ENCODE measurements at regions not wholly inside any gene's neighbourhood (a gene's known extent, or its start where the extent isn't known, plus 50 kb on each side); places are given as distances from the start of the nearest gene placed in this dataset.

GRCh38 chr20:50341880-50342637 is 151.4 kb downstream of the CEBPB start:
- FAIRE-seq (no peak), ATAC-seq (no peak), DNase-seq (ENCODE audit: extremely low read depth in 1 of 4, low spot score in 3 of 4) (no peak)
- Histone ChIP-seq H3K9me3 (replicated peaks; ENCODE audit: control insufficient read depth, insufficient read depth, low read depth, low read length) (no peaks in the 10 kb centered on the region), H3K79me2 (ENCODE audit: control insufficient read depth, insufficient read depth, low read length) (no peaks in the 10 kb centered on the region), H3K9ac (ENCODE audit: insufficient read depth in 1 of 2, low read depth in 2 of 2, low read length in 2 of 2) (no peak overlapping the region), H3K27me3 (ENCODE audit: control insufficient read depth in 2 of 2, insufficient read depth in 2 of 2, low read length in 2 of 2) (no peaks in the 10 kb centered on the region), H3K27ac (ENCODE audit: extremely low read depth, low read depth, low read length) (no peak overlapping the region), H3K4me1 (replicated peaks in 1 of 2; ENCODE audit: control insufficient read depth in 2 of 2, insufficient read depth in 2 of 2, low read length in 2 of 2) (peaks cover 9 to 21% of the 10 kb centered on the region in 2 experiments), H3K36me3 (ENCODE audit: control insufficient read depth, insufficient read depth, low read length) (no peaks in the 10 kb centered on the region), H3K4me2 (ENCODE audit: insufficient read depth, low read length) (no peak overlapping the region), H3K4me3 (no peak overlapping the region), H3K9me1 (ENCODE audit: control insufficient read depth, insufficient read depth, low read length) (no peaks in the 10 kb centered on the region), H2AFZ (ENCODE audit: low read depth, low read length) (no peak overlapping the region), H4K20me1 (replicated peaks; ENCODE audit: control insufficient read depth, insufficient read depth, low read length) (no peaks in the 10 kb centered on the region)
- 51% methylated on average over 12 of the region's 12 CpGs for WGBS (ENCODE audit: insufficient coverage, low coverage, missing lambda C conversion rate)
- ChIA-PET CTCF (ENCODE audit: low intra/inter-chr PET ratio) (no interaction called here), POLR2A (no interaction called here)
- in situ Hi-C loops (cut with MboI): no loop called here
- peak; percentile 82 for TF ChIP-seq ZKSCAN1 (IDR thresholded peaks at IDR 0.05; ENCODE audit: low read depth, low read length)
- no peak for TF ChIP-seq ZNF445 (CRISPR knock-in tag; IDR thresholded peaks at IDR 0.05; ENCODE audit: low read depth)
- peak; percentile 19; the same call in 1 of the 2 replicates for TF ChIP-seq TFAP4 (CRISPR knock-in tag; IDR thresholded peaks at IDR 0.05; ENCODE audit: borderline replicate concordance)
- intact Hi-C loops (cut with micrococcal nuclease): no loop called here
- BruUV-seq (replicated peaks): no TSS peak

GRCh38 chr20:50342638-50343102 is 152.0 kb downstream of the CEBPB start:
- Histone ChIP-seq H3K79me2 (ENCODE audit: control insufficient read depth, insufficient read depth, low read length) (no peaks in the 10 kb centered on the region), H4K20me1 (replicated peaks; ENCODE audit: control insufficient read depth, insufficient read depth, low read length) (no peaks in the 10 kb centered on the region), H3K27ac (ENCODE audit: extremely low read depth, low read depth, low read length) (no peak overlapping the region), H3K4me1 (replicated peaks in 1 of 2; ENCODE audit: control insufficient read depth in 2 of 2, insufficient read depth in 2 of 2, low read length in 2 of 2) (peaks cover 15 to 25% of the 10 kb centered on the region in 2 experiments), H3K36me3 (ENCODE audit: control insufficient read depth, insufficient read depth, low read length) (no peaks in the 10 kb centered on the region), H3K4me3 (no peak overlapping the region), H2AFZ (ENCODE audit: low read depth, low read length) (no peak overlapping the region), H3K9ac (ENCODE audit: insufficient read depth in 1 of 2, low read depth in 2 of 2, low read length in 2 of 2) (no peak overlapping the region), H3K27me3 (ENCODE audit: control insufficient read depth in 2 of 2, insufficient read depth in 2 of 2, low read length in 2 of 2) (no peaks in the 10 kb centered on the region), H3K4me2 (ENCODE audit: insufficient read depth, low read length) (no peak overlapping the region), H3K9me1 (ENCODE audit: control insufficient read depth, insufficient read depth, low read length) (no peaks in the 10 kb centered on the region), H3K9me3 (replicated peaks; ENCODE audit: control insufficient read depth, insufficient read depth, low read depth, low read length) (no peaks in the 10 kb centered on the region)
- intact Hi-C loops (cut with micrococcal nuclease): no loop called here
- ATAC-seq: no peak
- no TSS peak for BruUV-seq (replicated peaks)
- ChIA-PET CTCF (ENCODE audit: low intra/inter-chr PET ratio) (no interaction called here), POLR2A (no interaction called here)
- WGBS (ENCODE audit: insufficient coverage, low coverage, missing lambda C conversion rate): 54% methylated on average over 5 of the region's 5 CpGs
- DNase-seq (ENCODE audit: extremely low read depth in 1 of 4, low spot score in 3 of 4): no peak
- FAIRE-seq: no peak
- in situ Hi-C loops (cut with MboI): no loop called here
- TF ChIP-seq ZBTB43 (CRISPR knock-in tag; IDR thresholded peaks at IDR 0.05) (no peak), ATF1 (CRISPR knock-in tag; IDR thresholded peaks at IDR 0.05) (no peak), ATF1 (tag; IDR thresholded peaks at IDR 0.05) (no peak), HMBOX1 (IDR thresholded peaks at IDR 0.05) (no peak), TBP (optimal IDR thresholded peaks at IDR 0.05; ENCODE audit: low read depth, low read length) (no peak), SNAPC5 (CRISPR knock-in tag; IDR thresholded peaks at IDR 0.05) (no peak), ZNF280B (CRISPR knock-in tag; IDR thresholded peaks at IDR 0.05) (no peak), BDP1 (IDR thresholded peaks at IDR 0.05; ENCODE audit: insufficient read depth, insufficient read length) (no peak)

All from K562 (cell line).